ENCODE measurements at regions not wholly inside any gene's neighbourhood (a gene's known extent, or its start where the extent isn't known, plus 50 kb on each side); places are given as distances from the start of the nearest gene placed in this dataset.

- Histone ChIP-seq H3K27me3 (ENCODE audit: insufficient read depth, low read length) (no peaks in the 10 kb centered on the region), H3K23ac (ENCODE audit: insufficient read length, low read depth, low read length) (no peak overlapping the region), H2AK5ac (ENCODE audit: insufficient read length, low read length) (no peak overlapping the region), H2AFZ (ENCODE audit: low read length) (no peak overlapping the region), H3K18ac (ENCODE audit: insufficient read length, low read depth, low read length) (no peak overlapping the region), H2BK120ac (ENCODE audit: low read depth, low read length, poor library complexity, severe bottlenecking) (no peak overlapping the region), H3K4me1 (ENCODE audit: insufficient read depth, low read length) (no peaks in the 10 kb centered on the region), H4K91ac (ENCODE audit: insufficient read length, low read depth, low read length) (no peak overlapping the region), H3K79me2 (ENCODE audit: insufficient read depth, low read length) (no peaks in the 10 kb centered on the region), H3T11ph (ENCODE audit: low read length) (no peak overlapping the region), H3K9me3 (ENCODE audit: control insufficient read depth, low read depth, low read length) (no peaks in the 10 kb centered on the region), H2BK12ac (ENCODE audit: insufficient read length, low read depth, low read length) (no peak overlapping the region), H4K5ac (ENCODE audit: insufficient read length, low read depth, low read length) (no peak overlapping the region), H3K4ac (ENCODE audit: low read depth, low read length) (no peak overlapping the region), H2BK5ac (ENCODE audit: insufficient read length, low read length) (no peak overlapping the region), H3K79me1 (ENCODE audit: insufficient read depth, low read depth, low read length, poor library complexity, severe bottlenecking) (no peaks in the 10 kb centered on the region), H3K23me2 (ENCODE audit: insufficient read length, low read depth, low read length, poor library complexity, severe bottlenecking) (no peaks in the 10 kb centered on the region), H4K8ac (replicated peaks; ENCODE audit: insufficient read length, low read depth, low read length) (no peak overlapping the region), H2BK15ac (ENCODE audit: low read depth, low read length) (no peak overlapping the region), H4K20me1 (ENCODE audit: control insufficient read depth, insufficient read depth, insufficient read length) (no peaks in the 10 kb centered on the region), H2BK20ac (ENCODE audit: low read depth, low read length, poor library complexity, severe bottlenecking) (no peak overlapping the region), H3K9ac (ENCODE audit: extremely low read depth, insufficient read length, low read length) (no peak overlapping the region), H3K56ac (ENCODE audit: insufficient read length, low read depth, low read length) (no peak overlapping the region), H3K27ac (ENCODE audit: insufficient read length, low read depth, low read length) (no peak overlapping the region), H3K4me2 (ENCODE audit: insufficient read depth, insufficient read length, low read length) (no peak overlapping the region), H3K14ac (ENCODE audit: insufficient read depth, low read length) (no peak overlapping the region)
- DNase-seq, result no peak
- no peaks in the 10 kb centered on the region for H3K27me3 Mint-ChIP-seq (ENCODE audit: low read depth)
- H3K4me1 Mint-ChIP-seq, result no peaks in the 10 kb centered on the region
- H3K4me3 Mint-ChIP-seq, result no peak overlapping the region
- H3K27ac Mint-ChIP-seq, result no peak overlapping the region
- no CpG with 5 or more reads among the region's 1 CpG for WGBS (ENCODE audit: extremely low coverage, insufficient read length, low lambda C conversion rate)
- no peaks in the 10 kb centered on the region for H3K36me3 Mint-ChIP-seq (ENCODE audit: insufficient read depth in 1 of 3, low read depth in 3 of 3)
- H3K9me3 Mint-ChIP-seq, result no peaks in the 10 kb centered on the region
- no peak for TF ChIP-seq CTCF (conservative IDR thresholded peaks at IDR 0.05)
These were observed 646.7 kb upstream of the PTCHD4 start for GRCh38 chr6:48757661-48758060.

Measured in H9 (cell line).